GM21447 (cell line): ENCODE measurements at regions not wholly inside any gene's neighbourhood (a gene's known extent, or its start where the extent isn't known, plus 50 kb on each side); places are given as distances from the start of the nearest gene placed in this dataset.
"Not testable (repeated sequence)": the region's sequence is repeated elsewhere in the genome, so short reads cannot be mapped to it uniquely, and the experiment has no call there.

Experiments
- ATAC-seq: cut with Tn5 transposase; IDR thresholded peaks from one replicate; pipeline ENCODE4 v1.9.1; 2021; ENCODE audit not compliant: unreplicated experiment

DNA sequence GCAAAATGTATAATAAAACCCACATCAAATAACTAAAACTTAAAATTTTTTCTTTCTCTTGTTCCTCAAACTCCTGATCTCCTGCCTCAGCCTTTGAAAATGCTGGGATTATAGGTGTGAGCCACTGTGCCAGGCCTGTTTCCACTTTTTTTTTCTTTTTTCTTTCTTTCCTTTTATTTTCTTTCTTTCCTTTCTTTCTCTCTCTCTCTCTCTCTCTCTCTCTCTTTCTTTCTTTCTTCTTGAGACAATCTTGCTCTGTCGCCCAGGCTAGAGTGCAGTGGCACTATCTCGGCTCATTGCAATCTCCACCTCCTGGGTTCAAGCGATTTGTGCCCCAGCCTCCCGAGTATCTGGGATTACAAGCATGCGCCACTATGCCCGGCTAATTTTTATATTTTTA lies 164.6 kb downstream of the OR2B2 start:
- no peak for ATAC-seq

DNA sequence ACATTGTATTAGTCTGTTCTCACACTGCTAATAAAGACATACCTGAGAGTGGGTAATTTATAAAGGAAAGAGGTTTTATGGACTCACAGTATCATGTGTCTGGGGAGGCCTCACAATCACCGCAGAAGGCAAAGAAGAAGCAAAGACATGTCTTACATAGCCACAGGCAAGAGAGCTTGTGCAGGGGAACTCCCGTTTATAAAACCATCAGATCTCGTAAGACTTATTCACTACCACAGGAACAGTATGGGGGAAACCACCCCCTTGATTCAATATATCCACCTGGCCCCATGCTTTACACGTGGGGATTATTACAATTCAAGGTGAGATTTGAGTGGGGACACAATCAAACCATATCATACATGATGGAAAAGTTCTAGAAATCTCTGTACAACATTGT lies 165.3 kb downstream of the OR2B2 start:
- not testable (repeated sequence) for ATAC-seq

DNA sequence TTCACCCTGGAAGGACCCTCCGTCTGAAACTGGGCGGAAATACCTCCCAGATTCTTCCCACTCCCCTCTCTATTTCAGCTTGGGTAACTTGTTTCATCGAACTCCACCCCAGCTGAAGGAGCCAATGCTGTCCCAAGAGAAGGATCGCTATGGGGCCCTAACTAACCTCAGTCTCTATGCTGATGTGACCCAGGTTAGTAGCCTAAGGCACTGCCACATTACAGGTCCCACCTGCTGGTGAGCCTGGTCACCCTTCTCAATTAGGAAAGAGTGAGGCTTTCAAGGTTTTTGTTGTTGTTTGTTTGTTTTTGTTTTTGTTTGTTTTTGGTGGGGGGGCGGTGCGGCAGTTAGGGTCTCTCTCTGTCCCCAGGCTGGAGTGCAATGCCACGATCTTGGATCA lies 168.4 kb downstream of the OR2B2 start:
- ATAC-seq: no peak

DNA sequence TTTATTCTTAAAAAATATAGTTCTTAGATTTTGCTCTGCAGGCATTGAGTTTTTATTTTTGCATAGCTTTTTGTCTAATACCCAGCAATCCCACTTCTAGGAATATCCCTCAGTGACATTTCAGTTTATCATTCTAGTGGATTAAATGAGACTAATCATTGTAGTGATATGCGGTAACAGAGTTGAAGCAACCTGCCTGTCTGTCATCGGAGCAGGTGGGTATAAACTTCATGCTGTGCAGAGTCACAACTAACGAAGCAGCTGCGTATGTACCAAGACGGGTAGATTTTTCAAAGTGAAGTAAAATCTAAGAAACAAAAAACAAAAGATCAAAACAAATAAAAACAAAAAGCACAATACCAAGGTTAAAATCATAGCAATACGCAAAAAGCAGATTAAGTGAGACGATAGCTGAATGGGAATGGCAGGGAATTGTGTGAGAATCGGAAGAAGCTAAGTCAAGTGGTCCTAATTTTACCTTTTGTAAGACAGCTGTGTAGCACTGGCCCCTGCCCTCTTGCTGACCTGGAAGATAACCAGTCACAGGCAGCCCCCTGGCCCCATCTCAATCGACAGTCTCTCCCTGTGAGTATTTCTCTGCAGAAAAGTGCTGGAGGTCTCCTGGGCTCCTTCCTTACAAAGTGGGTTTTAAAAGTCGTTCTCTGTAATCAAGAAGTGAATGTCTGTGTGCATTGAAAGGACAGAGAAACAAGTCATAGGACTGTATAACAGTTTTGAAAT lies 169.2 kb downstream of the OR2B2 start:
- no peak for ATAC-seq

DNA sequence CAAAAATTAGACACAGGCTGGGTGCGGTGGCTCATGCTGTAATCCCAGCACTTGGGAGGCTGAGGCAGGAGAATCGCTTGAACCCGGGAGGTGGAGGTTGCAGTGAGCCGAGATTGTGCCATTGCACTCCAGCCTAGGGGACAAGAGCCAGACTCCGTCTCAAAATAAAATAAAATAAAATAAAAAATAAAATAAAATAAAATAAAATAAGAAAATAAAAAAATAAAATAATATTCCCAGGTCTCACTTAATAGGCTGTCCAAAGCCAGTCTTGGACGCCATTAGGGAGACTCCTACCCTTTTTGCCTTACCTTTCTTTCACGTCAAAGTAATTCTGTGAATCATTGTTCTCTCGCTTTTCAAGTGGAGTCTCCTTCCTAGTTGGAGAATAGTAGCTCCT lies 172.3 kb downstream of the OR2B2 start:
- ATAC-seq: not testable (repeated sequence)

DNA sequence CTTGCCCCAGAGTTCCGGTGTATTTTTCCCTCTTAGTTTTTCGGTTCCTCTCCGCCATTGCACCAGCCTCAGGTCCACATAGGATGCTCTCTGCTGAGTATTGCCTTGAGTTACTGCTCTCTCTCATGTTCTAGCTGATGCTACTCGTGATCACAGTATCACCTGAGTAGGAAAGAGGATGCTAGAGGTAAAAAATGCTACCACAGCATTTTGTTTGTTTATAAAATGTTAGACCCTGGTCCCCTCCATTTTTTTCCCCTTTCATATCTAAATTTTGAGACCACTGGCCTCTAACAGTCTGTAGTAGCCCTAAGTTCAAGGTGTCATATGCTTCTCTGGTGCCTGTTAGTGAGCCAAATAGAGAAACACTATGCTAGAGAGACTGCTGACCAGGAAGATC lies 175.5 kb downstream of the OR2B2 start:
- no peak for ATAC-seq

DNA sequence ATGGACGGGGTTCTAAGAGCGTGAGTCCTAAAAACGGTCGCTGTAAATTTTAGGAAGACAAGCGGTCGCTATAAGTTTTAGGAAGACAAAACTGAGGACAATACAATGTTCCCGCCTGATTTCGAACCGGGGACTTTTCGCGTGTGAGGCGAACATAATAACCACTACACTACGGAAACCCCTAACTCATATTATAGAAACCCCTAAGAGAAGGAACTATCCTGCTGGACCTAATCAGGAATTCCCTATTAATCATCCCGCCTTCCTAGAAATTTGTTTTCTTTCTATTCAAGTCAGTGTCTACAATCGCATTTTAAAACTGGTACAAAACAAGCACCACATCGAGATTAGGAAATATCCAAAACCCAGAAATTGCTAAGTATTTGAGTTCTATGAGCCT lies 183.8 kb downstream of the OR2B2 start:
- no peak for ATAC-seq

DNA sequence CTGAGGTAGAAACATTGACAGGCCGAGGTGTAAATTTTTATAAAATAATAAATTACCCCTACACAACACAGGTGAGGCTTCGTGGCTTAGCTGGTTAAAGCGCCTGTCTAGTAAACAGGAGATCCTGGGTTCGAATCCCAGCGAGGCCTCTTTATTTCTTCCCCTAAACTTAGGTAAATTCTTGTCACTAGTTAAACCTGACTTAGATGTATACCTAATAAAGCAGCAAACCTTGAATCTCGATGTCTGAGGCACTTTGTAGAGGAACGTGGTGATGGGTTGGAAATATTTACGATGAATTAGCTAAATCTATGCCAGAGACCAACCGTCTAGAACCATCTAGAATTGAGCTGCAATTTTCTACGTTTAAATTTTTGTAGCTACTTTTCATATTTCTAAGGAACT lies 185.6 kb downstream of the OR2B2 start:
- ATAC-seq: no peak

DNA sequence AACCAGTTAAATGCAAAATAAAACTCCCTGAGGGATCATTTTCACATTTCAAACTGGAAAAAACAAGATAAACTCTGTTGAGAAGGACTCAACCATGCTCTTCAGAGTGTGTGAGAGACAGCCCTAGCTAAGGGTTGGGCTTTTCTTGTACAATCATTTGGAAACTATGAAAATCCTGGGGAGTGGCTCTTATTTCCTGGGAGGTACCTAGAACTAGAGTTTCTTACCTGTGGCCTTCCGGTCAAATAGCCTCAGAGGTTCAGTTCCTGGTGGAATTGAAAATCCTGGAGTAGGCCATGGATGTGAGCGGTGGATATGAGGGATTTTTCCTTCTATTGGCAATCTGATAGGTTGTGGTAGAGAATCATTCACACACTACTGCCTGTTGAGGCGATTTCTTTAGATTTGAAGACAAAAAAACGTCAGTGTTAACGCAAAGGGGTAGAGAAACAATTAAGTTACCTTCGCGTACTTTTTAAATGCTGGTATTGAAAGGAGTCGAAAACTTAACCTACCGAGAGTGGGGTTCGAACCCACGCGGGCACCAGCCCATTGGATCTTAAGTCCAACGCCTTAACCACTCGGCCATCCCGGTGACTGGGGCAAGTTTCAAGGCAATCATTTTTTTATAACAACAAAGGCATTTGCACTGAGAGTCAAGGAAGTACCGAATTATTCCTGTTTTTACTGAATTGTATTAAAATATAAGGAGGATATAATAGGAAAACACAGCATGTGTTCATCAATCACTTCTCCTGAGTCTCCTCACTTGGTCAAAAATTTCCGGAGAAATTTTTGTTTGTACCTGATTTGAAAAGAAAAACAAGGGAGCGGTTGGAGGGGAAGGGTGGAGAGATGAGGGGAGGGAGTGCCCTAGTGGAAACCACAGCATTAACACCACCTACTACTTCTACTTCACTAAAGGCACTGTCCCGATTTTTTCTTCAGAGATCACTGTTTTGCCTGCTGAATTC lies 191.3 kb downstream of the OR2B2 start:
- ATAC-seq: no peak

DNA sequence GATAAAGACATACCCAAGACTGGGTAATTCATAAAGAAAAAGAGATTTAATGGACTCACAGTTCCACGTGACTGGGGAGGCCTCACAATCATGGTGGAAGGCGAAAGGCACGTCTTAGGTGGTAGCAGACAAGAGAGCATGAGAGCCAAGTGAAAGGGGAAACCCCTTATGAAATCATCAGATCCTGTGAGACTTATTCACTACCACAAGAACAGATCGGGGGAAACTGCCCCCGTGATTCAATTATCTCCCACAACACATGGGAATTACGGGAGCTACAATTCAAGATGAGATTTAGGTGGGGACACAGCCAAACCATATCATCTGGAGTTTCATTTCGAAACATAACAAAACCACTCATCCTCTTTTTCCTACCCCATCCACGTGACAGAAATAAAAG lies 193.2 kb downstream of the OR2B2 start:
- ATAC-seq: not testable (repeated sequence)

DNA sequence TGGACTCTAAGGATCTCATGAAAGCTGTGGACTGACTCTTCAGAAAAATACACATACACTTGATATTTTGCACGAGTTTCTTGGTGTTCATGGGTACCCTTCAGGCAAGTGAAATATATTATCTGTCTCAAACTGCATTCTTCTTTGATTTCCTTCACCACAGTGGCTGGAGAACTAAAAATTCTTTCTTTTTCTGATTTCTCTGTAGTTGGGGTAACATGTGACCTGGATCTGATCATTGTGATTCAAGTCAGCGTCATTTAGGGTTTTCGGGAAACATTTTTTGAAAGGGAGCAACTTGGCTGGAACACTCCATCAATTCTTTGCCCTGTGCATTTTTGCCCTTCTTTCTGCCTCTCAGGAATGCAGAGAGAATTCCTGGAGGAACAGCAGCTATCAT lies 205.8 kb downstream of the OR2B2 start:
- ATAC-seq: no peak

DNA sequence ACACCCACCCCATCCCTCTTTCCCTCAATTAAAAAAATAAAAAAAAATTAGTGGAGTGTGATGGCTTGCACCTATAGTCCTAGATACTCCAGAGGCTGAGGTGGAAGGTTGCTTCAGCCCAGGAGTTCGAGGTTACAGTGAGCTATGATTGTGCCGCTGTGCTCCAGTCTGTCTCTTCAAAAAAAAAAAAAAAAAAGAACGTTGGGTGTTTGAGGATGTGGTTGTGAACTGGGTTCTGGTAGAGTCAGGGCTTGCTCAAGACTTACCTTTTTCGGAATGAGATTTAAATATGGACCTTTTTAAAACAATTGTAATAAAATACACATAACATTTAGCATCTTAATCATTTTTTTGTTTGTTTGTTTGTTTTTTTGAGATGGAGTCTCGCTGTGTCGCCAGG lies 211.9 kb downstream of the OR2B2 start:
- no peak for ATAC-seq

DNA sequence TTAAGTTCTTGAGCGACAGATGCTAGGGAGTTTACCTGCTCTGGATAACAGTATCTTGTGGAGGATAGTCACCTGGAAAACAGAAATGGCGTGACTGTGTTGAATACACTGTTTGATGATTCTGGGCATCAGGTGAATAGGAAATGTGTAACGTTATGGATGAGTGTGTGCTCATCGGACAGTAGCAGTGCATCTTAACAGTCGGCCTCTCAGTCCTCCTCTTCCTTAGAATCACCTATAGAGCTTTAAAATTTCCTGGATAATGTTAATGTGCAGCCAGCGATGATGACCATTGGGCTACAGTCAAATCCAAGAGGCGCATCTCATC lies 217.7 kb downstream of the OR2B2 start:
- ATAC-seq: peak; percentile 18

DNA sequence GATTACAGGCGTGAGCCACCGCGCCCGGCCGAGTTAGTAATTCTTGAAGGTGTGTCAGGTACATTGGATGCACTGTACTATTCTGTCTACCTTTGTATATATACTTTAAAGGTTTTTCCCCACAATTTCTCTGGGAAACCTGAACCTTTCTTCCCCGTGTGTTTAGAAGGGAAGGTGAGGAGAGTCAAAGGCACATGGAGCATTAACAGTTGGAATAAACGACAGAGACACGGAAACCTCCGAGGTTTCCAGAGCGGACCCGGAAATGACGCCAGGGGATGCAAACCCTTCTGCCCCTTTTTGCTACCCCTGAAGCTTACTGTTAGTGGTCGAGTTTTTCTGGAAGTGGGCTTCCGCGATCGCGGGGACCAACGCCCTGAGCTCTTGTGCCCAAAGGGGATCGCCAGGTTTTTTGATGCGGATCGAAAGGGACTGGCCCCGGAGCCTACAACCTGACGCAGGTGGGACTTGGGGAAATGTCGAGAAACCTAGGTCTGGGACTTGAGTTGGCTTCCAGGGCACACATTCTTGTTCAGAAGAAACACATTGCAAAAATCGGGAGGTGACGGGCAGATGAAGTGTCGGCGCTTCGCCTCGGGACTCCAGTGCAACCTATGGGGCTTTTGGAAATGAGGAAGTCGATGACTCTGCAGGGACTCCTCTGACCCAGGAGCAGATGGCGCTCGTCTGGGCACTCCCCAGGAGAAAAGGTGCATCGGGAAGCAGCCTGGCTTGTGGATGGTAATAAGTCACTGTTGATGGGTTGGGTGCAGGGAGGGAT lies 218.2 kb downstream of the OR2B2 start:
- ATAC-seq: peak; percentile 59

DNA sequence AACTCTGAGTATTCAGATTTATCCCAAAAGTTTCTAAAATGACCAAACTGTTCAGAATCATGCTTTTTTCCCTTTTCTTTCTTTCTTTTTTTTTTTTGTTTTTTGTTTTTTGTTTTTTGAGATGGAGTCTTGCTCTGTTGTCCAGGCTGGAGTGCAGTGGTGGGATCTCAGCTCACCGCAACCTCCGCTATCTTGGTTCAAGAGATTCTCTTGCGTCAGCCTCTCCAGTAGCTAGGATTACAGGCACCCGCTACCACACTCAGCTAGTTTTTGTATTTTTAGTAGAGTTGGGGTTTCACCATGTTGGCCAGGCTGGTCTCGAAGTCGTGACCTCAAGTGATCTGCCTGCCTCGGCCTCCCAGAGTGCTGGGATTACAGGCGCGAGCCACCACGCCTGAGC lies 219.2 kb upstream of the ZNF184 start:
- ATAC-seq: not testable (repeated sequence)

DNA sequence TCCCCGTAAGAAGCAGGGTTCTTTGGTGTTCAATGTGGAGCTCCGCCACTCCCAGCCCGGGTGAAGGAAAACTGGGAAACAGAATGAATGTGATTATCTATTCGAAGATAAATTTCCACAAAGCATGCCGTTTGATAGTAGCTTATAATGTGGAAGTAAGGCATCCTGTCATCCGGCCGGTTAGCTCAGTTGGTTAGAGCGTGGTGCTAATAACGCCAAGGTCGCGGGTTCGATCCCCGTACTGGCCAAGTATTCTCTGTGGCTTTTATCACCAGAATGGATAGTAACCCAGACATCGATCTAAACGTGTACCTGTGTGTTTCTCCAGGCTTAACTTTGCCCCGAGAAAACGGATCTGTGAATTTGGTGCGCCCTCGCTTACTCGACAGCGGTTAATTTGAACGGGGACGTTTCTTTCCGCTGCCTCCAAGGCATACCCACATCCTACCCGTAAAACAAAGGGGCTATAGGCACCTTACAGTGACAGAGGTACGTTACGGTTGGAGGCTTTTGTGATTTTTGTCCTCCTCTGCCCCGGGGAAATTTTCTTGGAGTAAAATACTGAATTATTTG lies 215.2 kb upstream of the ZNF184 start:
- ATAC-seq: peak; percentile 72

DNA sequence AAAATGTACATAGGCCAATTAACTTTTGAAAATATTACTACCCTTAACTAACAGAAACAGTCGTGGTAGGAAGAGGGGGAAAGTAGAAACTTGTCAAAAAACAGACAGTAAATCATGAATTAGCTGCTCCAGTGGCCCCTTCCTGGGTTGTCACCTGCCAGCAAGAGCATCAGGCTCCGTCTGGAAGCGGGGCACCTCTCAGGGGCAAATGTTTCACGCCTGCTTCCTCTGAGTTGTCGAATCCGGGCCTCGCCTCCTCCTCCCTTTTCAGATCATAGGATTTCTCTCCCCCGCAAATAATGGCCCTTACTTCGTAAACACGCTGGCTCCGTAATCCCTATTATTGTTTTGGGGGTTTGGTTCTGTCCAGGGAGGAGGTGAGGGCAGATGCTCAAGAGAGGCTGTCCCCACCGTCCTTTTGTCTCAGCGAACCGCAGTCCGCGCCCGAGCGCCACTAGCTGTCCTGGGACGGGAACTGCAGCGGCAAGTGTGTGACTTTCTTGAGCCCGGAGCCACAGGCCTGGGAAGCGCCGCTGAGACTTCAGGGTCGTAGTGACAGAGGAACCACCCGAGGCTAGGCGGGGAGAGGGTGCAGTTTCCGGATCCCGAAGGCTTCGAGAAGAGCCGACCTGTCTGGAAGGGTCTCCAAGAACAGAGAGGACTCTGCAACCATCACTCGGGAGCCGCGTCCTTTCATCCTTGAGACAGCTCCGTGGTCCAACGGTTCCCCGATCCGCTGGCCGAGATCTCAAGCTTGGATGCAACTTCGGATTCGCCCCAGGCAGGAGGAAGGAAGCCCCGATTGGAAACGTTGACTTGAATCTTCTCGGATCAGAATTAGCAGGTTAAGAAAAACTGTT lies 214.5 kb upstream of the ZNF184 start:
- peak; percentile 71 for ATAC-seq

DNA sequence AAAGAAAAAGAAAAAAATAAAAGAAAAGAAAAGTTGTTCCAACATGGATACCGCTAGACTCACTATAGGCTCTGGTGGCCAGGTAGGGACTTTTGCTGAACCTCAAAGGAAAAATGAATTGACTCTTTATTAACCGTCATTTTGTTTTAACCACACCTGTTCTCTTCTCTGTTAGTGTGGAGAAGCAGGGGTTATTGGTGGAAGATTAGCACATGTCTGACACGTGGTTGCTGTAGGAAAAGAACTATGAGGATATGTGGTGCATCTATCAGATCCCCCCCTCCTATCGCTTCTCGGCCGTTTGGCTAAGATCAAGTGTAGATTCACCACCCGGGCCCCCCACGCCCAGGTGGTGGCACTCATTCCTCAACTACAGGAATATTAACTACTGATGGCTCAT lies 212.4 kb upstream of the ZNF184 start:
- no peak for ATAC-seq

DNA sequence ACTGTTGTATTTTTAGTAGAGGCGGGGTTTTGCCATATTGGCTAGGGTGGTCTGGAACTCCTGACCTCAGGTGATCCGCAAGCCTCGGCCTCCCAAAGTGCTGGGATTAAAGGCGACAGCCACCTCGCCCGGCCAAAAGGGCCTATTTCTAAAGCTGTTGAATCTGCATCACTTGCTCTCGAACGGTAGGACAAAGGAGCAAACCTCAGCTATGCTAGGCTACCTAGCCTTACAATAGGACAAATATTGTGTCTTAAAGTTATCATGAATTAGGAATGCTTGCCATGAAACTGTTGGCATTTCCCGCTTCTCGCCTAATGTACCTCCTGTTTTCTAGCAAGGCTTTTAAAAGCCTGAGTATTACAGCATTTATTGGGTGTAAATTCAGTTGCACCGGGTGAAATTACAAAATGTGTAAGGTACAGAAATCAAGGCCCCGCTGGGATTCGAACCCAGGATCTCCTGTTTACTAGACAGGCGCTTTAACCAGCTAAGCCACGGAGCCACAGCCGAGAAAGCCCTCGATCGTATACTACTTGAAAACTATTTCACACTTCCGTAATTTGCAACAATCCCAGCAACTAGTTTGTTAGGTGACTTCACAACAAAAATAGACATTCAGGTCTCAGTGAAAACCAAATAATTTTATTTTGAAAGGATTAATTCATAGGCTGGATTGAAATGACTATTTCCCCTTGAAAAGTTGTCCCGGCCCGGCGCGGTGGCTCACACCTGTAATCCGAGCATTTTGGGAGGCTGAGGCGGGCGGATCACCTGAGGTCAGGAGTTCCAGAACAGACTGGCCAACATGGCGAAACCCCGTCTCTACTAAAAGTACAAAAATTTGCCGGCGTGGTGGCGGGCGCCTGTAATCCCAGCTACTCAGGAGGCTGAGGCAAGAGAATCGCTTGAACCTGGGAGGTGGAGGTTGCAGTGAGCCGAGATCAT lies 211.6 kb upstream of the ZNF184 start:
- no peak for ATAC-seq
